ENCODE measurements at regions not wholly inside any gene's neighbourhood (a gene's known extent, or its start where the extent isn't known, plus 50 kb on each side); places are given as distances from the start of the nearest gene placed in this dataset.
A peak's percentile ranks its signal among the peaks of the same experiment; 100 is the strongest.
"Not testable (repeated sequence)": the region's sequence is repeated elsewhere in the genome, so short reads cannot be mapped to it uniquely, and the experiment has no call there.

DNA sequence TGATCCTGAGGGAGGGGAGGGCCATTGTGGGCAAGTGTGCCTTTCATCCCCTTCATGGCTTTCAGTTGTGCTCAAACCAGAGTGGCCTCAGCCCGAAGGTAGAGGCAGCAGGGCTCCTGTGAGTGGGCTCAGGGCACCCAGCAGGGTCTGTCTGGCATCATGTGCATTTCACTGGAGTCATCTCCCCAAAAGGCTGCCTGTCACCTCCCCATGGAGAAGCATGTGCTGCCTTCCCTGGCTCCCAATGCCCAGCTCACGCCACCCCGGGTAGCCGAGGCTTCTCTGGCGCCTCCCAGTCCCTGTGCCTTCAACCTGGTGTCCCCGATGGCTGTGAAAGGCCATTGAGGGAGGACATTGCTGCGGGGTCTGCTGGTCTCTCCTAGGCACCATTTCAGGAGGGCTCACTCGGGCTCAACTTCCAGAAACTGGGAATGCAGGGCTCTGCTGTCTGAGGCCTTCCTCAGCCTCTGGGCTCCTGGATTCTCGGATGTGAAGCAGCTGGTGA, 213.9 kb downstream of the BANP start:
- H3K9me3 Mint-ChIP-seq; H3K36me3 ChIP-seq (ENCODE audit: control insufficient read depth, insufficient read depth, low read length): not testable (repeated sequence)

DNA sequence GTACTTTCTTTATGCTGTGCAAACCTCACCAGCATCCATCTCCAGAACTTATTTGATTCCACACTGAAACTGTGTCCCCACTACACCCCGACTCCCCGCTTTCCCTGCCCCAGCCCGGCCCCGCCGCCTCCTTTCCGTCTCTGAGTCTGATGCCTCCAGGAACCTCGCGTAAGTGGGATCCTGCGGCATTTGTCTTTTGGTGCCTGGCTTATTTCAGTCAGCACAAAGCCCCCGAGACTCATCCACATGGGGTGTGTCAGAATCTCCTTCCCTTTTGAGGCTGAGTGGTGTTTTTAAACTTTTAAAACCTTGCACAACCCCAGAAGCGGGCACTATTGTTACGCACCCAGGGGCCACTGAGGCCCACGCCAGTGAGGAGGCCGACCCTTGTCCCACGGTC, 214.4 kb downstream of the BANP start:
- not testable (repeated sequence) for H3K27ac Mint-ChIP-seq; H3K36me3 ChIP-seq (ENCODE audit: control insufficient read depth, insufficient read depth, low read length); H3K4me3 ChIP-seq (ENCODE audit: low read length); H3K9me3 ChIP-seq (ENCODE audit: control insufficient read depth, low read length); DNase-seq; H3K36me3 Mint-ChIP-seq (ENCODE audit: low read depth); H3K27ac ChIP-seq (ENCODE audit: low read depth, low read length); H3K27me3 ChIP-seq (ENCODE audit: control insufficient read depth, insufficient read depth, low read length, poor library complexity, severe bottlenecking); H3K4me3 Mint-ChIP-seq; H3K27me3 Mint-ChIP-seq (ENCODE audit: insufficient read depth); H3K4me1 ChIP-seq (ENCODE audit: control insufficient read depth, insufficient read depth, low read length); H3K9ac ChIP-seq (ENCODE audit: extremely low read depth, low read length, poor library complexity, severe bottlenecking); H3K9me3 Mint-ChIP-seq; H3K4me1 Mint-ChIP-seq
- 94 to 100% methylated on average over 1 to 15 of the region's 15 CpGs for WGBS, 2 experiments (ENCODE audit: insufficient coverage in 1 of 2, insufficient read length in 1 of 2)

More for the DNA sequence above, 213.9 kb downstream of the BANP start:
- not testable (repeated sequence) for H3K36me3 Mint-ChIP-seq (ENCODE audit: low read depth); H3K27ac ChIP-seq (ENCODE audit: low read depth, low read length); H3K4me3 ChIP-seq (ENCODE audit: low read length); H3K27me3 ChIP-seq (ENCODE audit: control insufficient read depth, insufficient read depth, low read length, poor library complexity, severe bottlenecking); H3K27me3 Mint-ChIP-seq (ENCODE audit: insufficient read depth); H3K9ac ChIP-seq (ENCODE audit: extremely low read depth, low read length, poor library complexity, severe bottlenecking); H3K4me3 Mint-ChIP-seq; H3K4me1 ChIP-seq (ENCODE audit: control insufficient read depth, insufficient read depth, low read length); H3K27ac Mint-ChIP-seq; DNase-seq; H3K9me3 ChIP-seq (ENCODE audit: control insufficient read depth, low read length); H3K4me1 Mint-ChIP-seq
- 88 to 97% methylated on average over 8 to 9 of the region's 9 CpGs for WGBS, 2 experiments (ENCODE audit: insufficient coverage in 1 of 2, insufficient read length in 1 of 2)

DNA sequence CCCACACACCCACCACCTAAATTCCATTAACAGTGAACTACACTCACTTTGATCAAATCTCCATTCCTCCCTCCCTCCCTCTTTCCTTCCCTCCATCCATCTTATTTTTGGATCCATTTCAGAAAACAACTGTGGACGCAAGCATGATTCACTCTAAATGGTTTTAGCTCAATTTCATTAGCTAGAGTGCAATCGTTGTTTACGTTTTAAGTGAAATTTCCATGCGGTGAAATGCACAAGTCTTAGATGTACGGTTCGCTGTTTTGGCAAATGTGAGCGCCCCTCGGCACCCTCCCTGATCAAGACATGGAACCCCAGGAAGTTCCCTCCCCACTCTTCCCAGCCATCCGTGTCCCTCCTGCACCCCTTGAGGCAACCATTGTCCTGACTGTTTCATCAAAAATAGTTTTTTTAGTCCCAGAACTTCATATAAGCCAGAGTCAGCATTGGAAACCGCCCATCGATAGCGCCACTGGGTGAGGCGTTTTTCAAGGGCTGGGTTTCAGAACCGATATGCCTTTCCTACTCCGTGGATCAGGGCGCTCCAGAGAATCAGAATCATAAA, 215.1 kb downstream of the BANP start:
- not testable (repeated sequence) for H3K9me3 Mint-ChIP-seq; H3K27me3 ChIP-seq (ENCODE audit: control insufficient read depth, insufficient read depth, low read length, poor library complexity, severe bottlenecking); H3K9ac ChIP-seq (ENCODE audit: extremely low read depth, low read length, poor library complexity, severe bottlenecking); H3K36me3 Mint-ChIP-seq (ENCODE audit: low read depth); H3K27ac ChIP-seq (ENCODE audit: low read depth, low read length); H3K27ac Mint-ChIP-seq; H3K27me3 Mint-ChIP-seq (ENCODE audit: insufficient read depth); H3K36me3 ChIP-seq (ENCODE audit: control insufficient read depth, insufficient read depth, low read length); H3K4me3 ChIP-seq (ENCODE audit: low read length); H3K4me3 Mint-ChIP-seq; H3K4me1 Mint-ChIP-seq; H3K4me1 ChIP-seq (ENCODE audit: control insufficient read depth, insufficient read depth, low read length); DNase-seq; H3K9me3 ChIP-seq (ENCODE audit: control insufficient read depth, low read length)
- 87 to 100% methylated on average over 4 to 7 of the region's 16 CpGs for WGBS, 2 experiments (ENCODE audit: insufficient coverage in 1 of 2, insufficient read length in 1 of 2)

DNA sequence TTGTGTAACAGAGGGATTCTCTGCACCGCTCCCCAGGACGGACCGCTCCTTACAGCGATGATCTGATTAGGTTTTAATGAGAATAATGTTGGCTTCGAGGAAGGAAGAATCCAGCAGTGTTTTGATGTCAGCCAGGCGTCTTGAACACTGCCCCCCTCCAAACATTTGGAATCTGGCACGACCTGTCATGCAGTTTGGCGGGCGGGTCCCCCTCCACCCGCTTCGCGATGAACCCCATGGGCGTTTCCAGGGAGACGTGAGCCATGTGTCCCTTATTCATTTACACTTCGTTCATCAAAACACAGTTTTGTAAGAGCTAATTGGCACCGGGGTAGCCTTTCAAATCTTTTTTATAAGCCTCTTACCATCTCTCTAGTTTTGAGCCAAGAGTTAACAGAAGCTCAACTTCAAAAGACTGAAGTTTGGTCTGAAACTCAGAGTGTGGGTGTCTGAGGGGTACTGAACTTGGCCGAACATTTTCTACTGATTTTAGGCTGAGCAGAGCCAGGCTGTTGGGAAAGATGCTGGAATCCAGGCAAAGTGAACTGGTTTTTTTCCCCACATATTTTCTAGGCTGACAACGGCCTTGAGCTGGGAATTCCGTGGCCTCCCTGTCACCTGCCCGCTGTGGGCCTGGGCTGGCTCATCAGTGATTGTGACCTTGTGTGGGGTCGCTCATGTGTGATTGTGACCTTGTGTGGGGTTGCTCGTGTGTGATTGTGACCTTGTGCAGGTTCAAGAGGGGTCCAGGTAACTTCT, 214.8 kb upstream of the ZNF469 start:
- not testable (repeated sequence) for H3K36me3 ChIP-seq (ENCODE audit: control insufficient read depth, insufficient read depth, low read length); H3K4me3 Mint-ChIP-seq; H3K9me3 Mint-ChIP-seq; H3K9me3 ChIP-seq (ENCODE audit: control insufficient read depth, low read length); H3K27me3 ChIP-seq (ENCODE audit: control insufficient read depth, insufficient read depth, low read length, poor library complexity, severe bottlenecking); H3K27ac ChIP-seq (ENCODE audit: low read depth, low read length); H3K27me3 Mint-ChIP-seq (ENCODE audit: insufficient read depth); H3K27ac Mint-ChIP-seq; H3K4me3 ChIP-seq (ENCODE audit: low read length); H3K36me3 Mint-ChIP-seq (ENCODE audit: low read depth); H3K4me1 ChIP-seq (ENCODE audit: control insufficient read depth, insufficient read depth, low read length); H3K4me1 Mint-ChIP-seq; H3K9ac ChIP-seq (ENCODE audit: extremely low read depth, low read length, poor library complexity, severe bottlenecking)
- WGBS, 2 experiments (ENCODE audit: insufficient coverage in 1 of 2, insufficient read length in 1 of 2), result 82 to 88% methylated on average over 10 to 21 of the region's 22 CpGs
- DNase-seq, result peak; percentile 14

DNA sequence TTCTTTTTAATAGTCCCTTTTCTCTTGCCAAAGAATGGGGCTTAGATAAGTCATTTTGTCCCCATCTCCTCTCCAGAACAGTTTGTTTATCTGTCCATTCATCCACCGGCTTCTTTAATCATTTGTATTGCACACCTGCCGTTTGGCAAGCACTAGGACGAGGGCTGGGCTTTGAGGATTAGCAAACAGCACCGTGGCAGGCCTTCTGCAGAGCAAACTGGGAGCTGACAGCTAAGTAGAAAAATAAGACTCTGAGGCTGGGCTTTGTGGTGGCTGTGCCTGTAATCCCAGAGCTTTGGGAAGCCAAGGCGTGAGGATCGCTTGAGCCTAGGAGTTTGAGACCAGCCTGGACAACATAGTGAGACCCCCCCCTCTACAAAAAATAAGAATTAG, 214.2 kb upstream of the ZNF469 start:
- 80 to 82% methylated on average over 3 to 6 of the region's 6 CpGs for WGBS, 2 experiments (ENCODE audit: insufficient coverage in 1 of 2, insufficient read length in 1 of 2)
- H3K27ac ChIP-seq (ENCODE audit: low read depth, low read length); H3K27me3 ChIP-seq (ENCODE audit: control insufficient read depth, insufficient read depth, low read length, poor library complexity, severe bottlenecking); H3K9me3 Mint-ChIP-seq; H3K4me3 ChIP-seq (ENCODE audit: low read length); H3K36me3 ChIP-seq (ENCODE audit: control insufficient read depth, insufficient read depth, low read length); H3K36me3 Mint-ChIP-seq (ENCODE audit: low read depth); H3K4me1 Mint-ChIP-seq; H3K4me3 Mint-ChIP-seq; H3K27me3 Mint-ChIP-seq (ENCODE audit: insufficient read depth); DNase-seq; H3K9me3 ChIP-seq (ENCODE audit: control insufficient read depth, low read length); H3K27ac Mint-ChIP-seq; H3K4me1 ChIP-seq (ENCODE audit: control insufficient read depth, insufficient read depth, low read length); H3K9ac ChIP-seq (ENCODE audit: extremely low read depth, low read length, poor library complexity, severe bottlenecking): not testable (repeated sequence)

DNA sequence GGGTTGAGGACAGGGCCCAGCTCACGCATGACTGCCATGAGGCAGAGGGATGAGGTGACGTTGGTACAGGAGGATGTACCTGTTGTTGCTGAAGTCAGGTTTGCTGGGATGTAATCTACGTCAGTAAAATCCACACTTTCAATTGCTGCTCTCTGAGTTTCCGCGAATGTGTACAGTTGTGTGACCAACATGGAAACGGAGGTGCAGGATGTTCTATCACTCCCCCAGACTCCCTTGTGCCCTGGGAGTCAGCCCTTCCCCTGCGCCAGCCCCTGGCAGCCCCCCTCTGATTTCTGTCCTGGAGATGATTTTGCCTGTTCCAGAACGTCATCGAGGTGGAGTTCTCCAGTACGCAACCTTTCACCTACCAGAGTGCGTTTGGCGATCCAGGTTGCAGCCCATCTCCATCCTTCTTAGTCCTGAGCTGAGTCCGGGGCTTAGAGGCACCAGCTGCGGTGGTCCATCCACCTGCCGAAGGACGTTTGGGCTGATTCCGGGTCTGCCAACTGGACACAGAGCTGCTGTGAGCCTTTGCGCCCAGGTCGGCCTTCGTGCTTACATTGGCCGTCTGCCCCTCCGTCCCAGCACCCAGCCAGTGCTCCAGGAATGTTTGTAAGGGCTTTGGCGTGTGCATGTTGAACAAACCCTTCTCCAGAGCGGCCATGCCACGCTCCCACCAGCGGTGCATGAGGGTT, 213.5 kb upstream of the ZNF469 start:
- not testable (repeated sequence) for H3K4me1 Mint-ChIP-seq; H3K36me3 Mint-ChIP-seq (ENCODE audit: low read depth); H3K9ac ChIP-seq (ENCODE audit: extremely low read depth, low read length, poor library complexity, severe bottlenecking); H3K27me3 Mint-ChIP-seq (ENCODE audit: insufficient read depth); H3K4me1 ChIP-seq (ENCODE audit: control insufficient read depth, insufficient read depth, low read length); H3K27me3 ChIP-seq (ENCODE audit: control insufficient read depth, insufficient read depth, low read length, poor library complexity, severe bottlenecking); H3K27ac ChIP-seq (ENCODE audit: low read depth, low read length); DNase-seq; H3K4me3 ChIP-seq (ENCODE audit: low read length); H3K36me3 ChIP-seq (ENCODE audit: control insufficient read depth, insufficient read depth, low read length); H3K27ac Mint-ChIP-seq; H3K4me3 Mint-ChIP-seq; H3K9me3 Mint-ChIP-seq; H3K9me3 ChIP-seq (ENCODE audit: control insufficient read depth, low read length)
- WGBS, 2 experiments (ENCODE audit: insufficient coverage in 1 of 2, insufficient read length in 1 of 2), result 94 to 99% methylated on average over 14 to 24 of the region's 26 CpGs

DNA sequence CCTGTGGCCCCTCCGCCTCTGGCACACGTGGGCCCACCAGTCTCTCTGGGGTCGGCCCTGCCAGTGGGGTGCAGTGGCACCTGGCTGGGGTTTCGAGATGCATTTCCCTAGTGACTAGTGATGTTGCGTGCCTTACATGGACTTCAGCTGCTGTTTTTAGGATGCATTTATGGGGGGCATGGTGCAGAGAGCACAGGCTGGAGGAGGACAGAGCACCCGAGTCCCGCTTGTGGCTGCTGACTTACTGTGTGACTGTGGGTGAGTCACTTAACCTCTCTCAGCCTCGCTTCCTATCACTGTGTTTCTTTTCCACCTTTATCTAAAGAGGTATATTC, 213.0 kb upstream of the ZNF469 start:
- not testable (repeated sequence) for H3K27ac ChIP-seq (ENCODE audit: low read depth, low read length); H3K36me3 ChIP-seq (ENCODE audit: control insufficient read depth, insufficient read depth, low read length); H3K9me3 ChIP-seq (ENCODE audit: control insufficient read depth, low read length); H3K4me3 ChIP-seq (ENCODE audit: low read length); DNase-seq; H3K4me3 Mint-ChIP-seq; H3K36me3 Mint-ChIP-seq (ENCODE audit: low read depth); H3K9ac ChIP-seq (ENCODE audit: extremely low read depth, low read length, poor library complexity, severe bottlenecking); H3K27me3 Mint-ChIP-seq (ENCODE audit: insufficient read depth); H3K27me3 ChIP-seq (ENCODE audit: control insufficient read depth, insufficient read depth, low read length, poor library complexity, severe bottlenecking); H3K4me1 Mint-ChIP-seq; H3K9me3 Mint-ChIP-seq; H3K27ac Mint-ChIP-seq; H3K4me1 ChIP-seq (ENCODE audit: control insufficient read depth, insufficient read depth, low read length)
- 95 to 100% methylated on average over 1 to 8 of the region's 8 CpGs for WGBS, 2 experiments (ENCODE audit: insufficient coverage in 1 of 2, insufficient read length in 1 of 2)
